Muscle layer of colon (tissue), 2 donors: ENCODE measurements at regions not wholly inside any gene's neighbourhood (a gene's known extent, or its start where the extent isn't known, plus 50 kb on each side); places are given as distances from the start of the nearest gene placed in this dataset.

Experiments
- H3K27ac ChIP-seq: one replicate; pipeline ENCODE4 v1.7.0; 2013; ENCODE audit warnings: low read depth, mild to moderate bottlenecking, low read length, moderate library complexity
- H3K27me3 ChIP-seq, 2 donors: one replicate each; pipeline ENCODE4 v1.7.0; 2013; ENCODE audit warnings: low read length in 2 of 2, mild to moderate bottlenecking in 2 of 2; ENCODE audit not compliant: insufficient read depth in 2 of 2, control insufficient read depth in 1 of 2
- H3K36me3 ChIP-seq: one replicate; pipeline ENCODE4 v1.7.0; 2013; ENCODE audit warnings: mild to moderate bottlenecking, low read length; ENCODE audit not compliant: insufficient read depth
- H3K4me1 ChIP-seq: one replicate; pipeline ENCODE4 v1.7.0; 2013; ENCODE audit warnings: mild to moderate bottlenecking, low read length; ENCODE audit not compliant: insufficient read depth
- H3K4me3 ChIP-seq, 2 donors: one replicate each; pipeline ENCODE4 v1.7.0; 2013; ENCODE audit warnings: low read length in 2 of 2, low read depth in 1 of 2, mild to moderate bottlenecking in 1 of 2, moderate library complexity in 1 of 2
- H3K9ac ChIP-seq: one replicate; pipeline ENCODE4 v1.7.0; 2013; ENCODE audit warnings: low read length
- H3K9me3 ChIP-seq: one replicate; pipeline ENCODE4 v1.7.0; 2013; ENCODE audit warnings: mild to moderate bottlenecking, low read length
- donor health status: abdominal sarcoma.
- donor health status: Adenocarcinoma of cecum.

DNA sequence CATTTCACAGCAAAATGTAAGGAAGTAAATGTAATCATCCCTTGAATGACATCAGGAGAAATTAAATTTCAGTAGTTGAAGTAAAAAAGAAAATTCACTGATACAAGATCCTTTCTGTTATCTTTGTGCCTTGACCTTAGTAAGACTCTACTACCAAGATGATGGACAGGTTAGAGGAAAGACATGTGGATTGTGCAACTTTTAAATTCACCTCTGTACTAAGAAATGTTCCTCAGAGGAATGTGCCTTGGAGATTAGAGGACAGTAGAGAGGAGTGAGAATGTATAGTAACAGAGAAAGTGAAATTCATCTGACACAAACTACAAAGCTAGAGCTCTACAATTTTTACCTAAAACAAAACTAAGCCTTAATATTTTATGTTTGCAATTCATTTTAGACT, 375.3 kb downstream of the PLOD2 start:
- Histone ChIP-seq H3K36me3 (no peaks in the 10 kb centered on the region), H3K4me3 (no peak overlapping the region), H3K9ac (no peak overlapping the region), H3K27me3 (no peaks in the 10 kb centered on the region), H3K9me3 (no peaks in the 10 kb centered on the region), H3K4me1 (no peaks in the 10 kb centered on the region), H3K27ac (no peak overlapping the region)

DNA sequence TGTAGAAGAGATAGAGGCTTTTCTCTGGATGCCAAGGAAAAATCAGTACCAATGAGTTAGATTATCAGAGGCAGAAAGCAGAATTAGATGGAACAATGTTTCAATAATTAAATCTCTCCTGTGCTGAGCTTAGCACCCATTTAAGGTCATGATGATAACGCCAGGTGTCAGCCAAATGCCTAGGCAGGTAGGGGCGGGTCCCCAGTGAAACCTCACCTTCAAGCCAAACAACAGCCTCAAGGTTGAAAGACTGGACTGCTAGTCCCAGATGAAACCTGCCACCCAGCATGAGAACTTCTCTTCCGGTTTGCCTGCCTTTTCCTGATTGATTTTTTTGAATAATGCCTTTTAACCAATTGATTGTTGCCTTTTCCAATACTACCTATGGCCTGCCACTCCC, 363.0 kb downstream of the PLOD2 start:
- no peak overlapping the region for H3K4me3 ChIP-seq
- no peaks in the 10 kb centered on the region for H3K36me3 ChIP-seq
- peaks cover 4% of the 10 kb centered on the region for H3K4me1 ChIP-seq
- no peak overlapping the region for H3K27ac ChIP-seq
- no peaks in the 10 kb centered on the region for H3K9me3 ChIP-seq
- H3K9ac ChIP-seq = no peak overlapping the region
- H3K27me3 ChIP-seq = no peaks in the 10 kb centered on the region

DNA sequence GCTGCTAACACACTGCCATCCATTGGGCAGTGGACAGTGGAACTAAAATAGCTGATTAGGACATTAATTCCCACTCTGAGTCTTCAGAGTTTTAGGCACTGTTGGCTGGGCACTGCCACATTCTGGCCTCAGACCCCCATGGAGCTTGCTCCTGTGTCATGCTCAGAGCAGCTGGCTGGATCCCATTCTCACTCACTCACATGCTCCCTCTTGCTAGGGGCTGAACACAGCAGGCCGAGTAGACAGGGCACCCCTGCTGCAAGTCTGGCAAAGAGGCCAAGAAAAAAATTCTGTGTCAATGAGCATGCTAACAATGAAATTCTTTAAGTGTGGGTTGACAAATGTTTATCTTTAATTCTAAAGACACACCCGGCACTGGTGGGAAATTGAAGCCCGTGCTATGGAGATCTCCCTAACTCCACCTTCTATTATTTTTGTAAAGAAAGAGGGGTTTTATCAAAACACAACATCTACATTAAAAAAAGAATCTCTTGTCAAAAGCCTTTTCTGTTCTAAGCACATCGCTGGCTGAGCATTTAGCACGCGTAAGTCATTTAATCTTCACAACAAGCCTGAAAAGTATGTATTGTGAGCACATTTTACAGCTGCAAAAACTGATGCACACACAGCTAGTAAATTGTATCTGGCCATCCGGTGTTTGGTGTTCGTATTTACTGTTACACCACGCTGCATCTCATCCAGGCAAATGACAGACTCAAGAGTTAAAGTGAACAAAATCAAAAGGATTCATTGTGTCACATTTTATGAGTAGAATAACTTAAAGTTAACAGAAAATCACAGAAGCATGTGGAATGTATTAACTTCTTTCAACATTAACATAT, 362.1 kb downstream of the PLOD2 start:
- no peaks in the 10 kb centered on the region for H3K9me3 ChIP-seq
- H3K4me3 ChIP-seq = no peak overlapping the region
- no peaks in the 10 kb centered on the region for H3K27me3 ChIP-seq
- H3K9ac ChIP-seq = no peak overlapping the region
- no peak overlapping the region for H3K27ac ChIP-seq
- H3K36me3 ChIP-seq = no peaks in the 10 kb centered on the region
- H3K4me1 ChIP-seq = peaks cover 4% of the 10 kb centered on the region

DNA sequence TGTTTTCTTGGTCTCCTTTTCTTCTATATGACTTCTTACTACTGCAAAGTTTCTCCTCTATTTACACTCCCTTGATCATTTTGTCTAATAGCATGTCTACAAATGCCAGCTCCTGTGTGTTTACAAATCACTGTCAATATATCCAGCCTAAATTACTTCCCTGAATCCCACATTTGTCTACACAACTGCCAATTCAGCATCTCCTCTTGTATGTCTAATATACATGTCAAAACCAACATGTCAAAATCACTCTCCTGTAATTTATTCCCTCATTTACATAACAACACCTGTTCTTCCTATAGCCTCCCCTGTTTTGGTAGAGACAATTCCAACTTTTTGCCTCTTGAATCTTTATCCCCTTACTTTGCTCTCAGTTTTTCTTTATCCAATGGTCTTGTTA, 359.3 kb downstream of the PLOD2 start:
- Histone ChIP-seq H3K36me3 (no peaks in the 10 kb centered on the region), H3K9ac (no peak overlapping the region), H3K4me3 (no peak overlapping the region), H3K4me1 (peaks cover 4% of the 10 kb centered on the region), H3K27ac (no peak overlapping the region), H3K27me3 (no peaks in the 10 kb centered on the region), H3K9me3 (no peaks in the 10 kb centered on the region)

DNA sequence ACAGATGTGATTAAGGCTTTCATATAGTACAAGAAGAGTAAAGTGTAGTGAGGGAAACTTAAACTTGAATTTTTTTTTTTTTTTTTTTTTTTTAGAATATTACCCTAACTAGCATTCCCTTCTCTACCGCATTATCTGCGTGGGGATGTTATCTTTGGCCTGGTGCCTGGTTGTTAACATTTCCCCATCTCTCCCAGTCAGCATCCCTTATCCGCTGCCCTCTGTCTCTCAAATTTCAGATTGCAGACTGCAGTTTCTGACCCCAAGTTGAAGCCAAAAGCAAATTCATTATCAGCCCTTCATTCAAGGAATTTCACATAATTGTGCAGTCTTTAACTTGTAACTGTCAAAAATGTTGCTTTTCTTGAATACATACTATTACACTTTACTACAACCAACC, 353.0 kb downstream of the PLOD2 start:
- Histone ChIP-seq H3K27ac (no peak overlapping the region), H3K27me3 (no peaks in the 10 kb centered on the region), H3K9ac (no peak overlapping the region), H3K4me3 (no peak overlapping the region), H3K4me1 (peaks cover under 1% of the 10 kb centered on the region), H3K9me3 (no peaks in the 10 kb centered on the region), H3K36me3 (no peaks in the 10 kb centered on the region)

DNA sequence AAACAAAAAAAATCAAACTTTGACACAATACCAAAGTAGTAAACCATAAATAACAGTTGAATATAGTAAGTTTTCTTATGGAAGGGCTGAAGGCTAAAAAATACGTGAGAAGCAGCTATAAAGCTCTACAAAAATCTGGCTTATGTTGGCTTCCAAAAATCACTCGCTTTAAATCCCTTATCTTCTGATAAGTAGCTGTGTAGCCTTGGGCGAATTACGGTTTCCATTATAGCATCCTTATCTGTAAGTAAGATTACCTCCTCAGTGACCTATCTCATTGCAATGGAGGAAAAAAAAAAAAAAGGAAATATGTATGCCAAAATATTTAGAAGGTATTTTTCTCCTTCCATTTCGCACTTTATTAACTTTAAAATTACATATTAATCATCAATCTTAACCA, 348.6 kb downstream of the PLOD2 start:
- H3K27ac ChIP-seq = no peak overlapping the region
- no peak overlapping the region for H3K4me3 ChIP-seq
- no peaks in the 10 kb centered on the region for H3K4me1 ChIP-seq
- no peaks in the 10 kb centered on the region for H3K27me3 ChIP-seq
- H3K36me3 ChIP-seq = no peaks in the 10 kb centered on the region
- H3K9me3 ChIP-seq = no peaks in the 10 kb centered on the region
- no peak overlapping the region for H3K9ac ChIP-seq

DNA sequence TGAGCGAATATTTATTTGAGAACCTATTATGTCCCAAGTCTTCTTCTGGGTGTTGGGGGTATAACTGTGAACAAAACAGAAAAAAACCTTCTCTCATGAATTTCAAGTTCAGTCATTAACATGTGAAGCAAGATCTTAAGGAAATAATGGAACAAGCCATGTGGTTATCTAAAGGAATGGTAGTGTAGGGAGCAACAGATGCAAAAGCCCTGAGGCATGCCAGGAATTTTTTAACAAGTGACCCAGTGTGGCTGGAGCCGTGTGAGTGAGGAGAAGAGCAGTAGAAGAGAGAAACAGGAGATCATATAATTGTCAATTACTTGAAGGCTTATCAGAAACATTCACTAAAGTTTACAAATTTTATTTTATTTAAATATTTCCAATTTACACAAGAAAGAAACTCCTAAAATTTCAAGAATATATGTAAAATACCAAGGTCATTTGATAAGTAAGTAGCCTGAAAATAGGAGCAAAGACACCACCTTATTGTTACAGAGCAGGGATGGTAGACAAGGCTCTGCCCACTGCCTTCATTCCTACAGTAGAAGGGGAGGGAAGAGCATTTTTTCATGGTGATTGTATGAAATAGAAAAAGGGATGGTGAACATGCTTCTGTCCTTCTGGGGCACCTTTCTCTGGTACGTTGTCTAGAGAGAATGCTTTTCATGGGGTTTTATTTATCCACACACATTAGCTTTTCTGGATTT, 345.1 kb downstream of the PLOD2 start:
- H3K9ac ChIP-seq = no peak overlapping the region
- no peaks in the 10 kb centered on the region for H3K4me1 ChIP-seq
- no peaks in the 10 kb centered on the region for H3K36me3 ChIP-seq
- H3K9me3 ChIP-seq = no peaks in the 10 kb centered on the region
- H3K27ac ChIP-seq = no peak overlapping the region
- no peaks in the 10 kb centered on the region for H3K27me3 ChIP-seq
- no peak overlapping the region for H3K4me3 ChIP-seq

DNA sequence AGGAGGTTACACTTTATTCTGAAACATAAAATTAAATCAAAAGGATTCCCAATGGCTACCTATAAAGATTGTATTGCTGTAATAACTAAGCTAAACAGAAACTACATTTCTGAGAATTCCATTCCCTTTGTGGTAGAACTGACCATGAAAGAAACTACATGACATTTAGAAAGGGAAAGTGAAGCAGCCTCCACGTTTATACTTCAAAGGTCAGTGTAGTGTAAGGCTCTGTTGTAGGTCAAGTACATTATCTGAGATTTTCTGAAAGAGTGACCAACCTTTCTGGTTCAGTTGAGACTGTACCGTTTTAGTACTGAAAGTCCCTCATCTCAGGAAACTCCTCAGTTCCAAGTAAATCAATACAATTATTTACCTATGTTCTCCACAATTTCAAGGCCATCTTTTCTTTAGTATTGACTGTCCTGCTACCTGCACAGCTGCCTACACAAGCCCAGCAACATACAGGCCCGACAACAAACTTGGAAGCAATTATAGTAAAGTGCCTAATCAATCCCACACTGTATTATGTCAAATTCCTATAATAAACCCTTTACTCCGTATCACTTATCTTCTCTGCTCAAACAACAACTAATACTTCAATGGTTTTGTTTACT, 343.0 kb downstream of the PLOD2 start:
- H3K9ac ChIP-seq = no peak overlapping the region
- H3K9me3 ChIP-seq = no peaks in the 10 kb centered on the region

DNA sequence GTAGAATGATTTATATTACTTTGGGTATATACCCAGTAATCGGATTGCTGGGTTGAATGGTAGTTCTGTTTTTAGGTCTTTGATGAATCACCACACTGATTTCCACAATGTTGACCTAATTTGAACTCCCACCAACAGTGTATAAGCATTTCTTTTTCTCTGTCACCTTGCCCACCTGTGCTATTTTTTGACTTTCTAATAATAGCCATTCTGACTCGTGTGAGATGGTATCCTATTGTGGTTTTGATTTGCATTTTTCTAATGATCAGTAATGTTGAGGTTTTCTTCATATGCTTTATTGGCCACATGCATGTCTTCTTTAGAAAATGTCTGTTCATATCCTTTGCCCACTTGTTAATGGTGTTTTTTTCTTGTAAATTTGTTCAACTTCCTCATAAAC, 340.8 kb downstream of the PLOD2 start:
- no peaks in the 10 kb centered on the region for H3K4me1 ChIP-seq
- H3K4me3 ChIP-seq = no peak overlapping the region
- no peaks in the 10 kb centered on the region for H3K9me3 ChIP-seq
- H3K27ac ChIP-seq = no peak overlapping the region
- no peaks in the 10 kb centered on the region for H3K36me3 ChIP-seq
- H3K9ac ChIP-seq = no peak overlapping the region
- no peaks in the 10 kb centered on the region for H3K27me3 ChIP-seq

More for the DNA sequence above, 343.0 kb downstream of the PLOD2 start:
- Histone ChIP-seq H3K36me3 (no peaks in the 10 kb centered on the region), H3K27ac (no peak overlapping the region), H3K27me3 (no peaks in the 10 kb centered on the region), H3K4me1 (no peaks in the 10 kb centered on the region), H3K4me3 (no peak overlapping the region)

DNA sequence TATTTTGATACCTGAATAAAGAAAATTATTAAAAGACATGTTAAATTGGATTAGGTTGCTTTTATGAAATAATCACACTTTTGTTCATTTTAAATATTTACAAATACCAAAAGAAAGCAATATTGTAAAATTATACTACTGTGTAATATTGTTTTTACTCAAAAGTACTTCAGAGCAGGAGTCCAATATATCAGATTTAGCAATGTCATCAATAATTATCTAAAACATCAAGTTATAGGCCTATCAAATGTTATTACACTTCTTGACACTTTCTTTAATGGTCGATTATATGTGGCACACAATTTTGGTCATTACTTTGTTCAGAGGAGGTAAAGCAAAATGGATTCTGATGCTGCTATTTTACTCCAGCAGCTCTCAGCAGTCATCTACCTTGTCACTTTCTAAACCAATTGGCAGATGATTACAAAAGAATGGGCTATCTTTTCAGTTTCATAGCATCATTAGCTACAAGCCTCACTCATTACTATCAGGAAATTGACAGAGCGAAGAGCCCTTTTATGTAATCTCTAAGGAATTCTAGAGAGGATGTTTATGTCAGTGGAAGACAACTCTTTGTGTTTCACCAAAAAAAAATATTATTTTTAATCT, 318.6 kb downstream of the PLOD2 start:
- no peak overlapping the region for H3K9ac ChIP-seq

DNA sequence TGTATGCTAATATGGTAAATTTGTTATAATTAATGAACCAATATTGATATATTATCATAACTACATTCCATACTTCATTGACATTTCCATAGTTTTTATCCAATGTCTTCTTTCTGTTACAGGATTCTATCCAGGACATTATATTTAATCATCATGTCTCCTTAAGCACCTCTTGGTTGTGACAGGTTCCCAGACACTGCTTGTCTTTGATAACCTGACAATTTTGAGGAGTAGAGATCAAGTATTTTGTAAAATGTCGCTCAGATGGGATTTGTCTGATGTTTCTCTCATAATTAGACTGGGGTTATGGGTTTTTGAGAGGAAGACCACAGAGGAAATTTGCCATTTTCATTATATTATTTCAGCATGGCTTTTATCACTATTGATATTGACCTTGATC, 317.4 kb downstream of the PLOD2 start:
- H3K36me3 ChIP-seq = no peaks in the 10 kb centered on the region
- H3K4me3 ChIP-seq = no peak overlapping the region
- H3K9me3 ChIP-seq = no peaks in the 10 kb centered on the region
- H3K27me3 ChIP-seq = no peaks in the 10 kb centered on the region
- no peak overlapping the region for H3K27ac ChIP-seq
- H3K9ac ChIP-seq = no peak overlapping the region
- H3K4me1 ChIP-seq = no peaks in the 10 kb centered on the region

More for the DNA sequence above, 318.6 kb downstream of the PLOD2 start:
- no peak overlapping the region for H3K4me3 ChIP-seq
- H3K27me3 ChIP-seq = no peaks in the 10 kb centered on the region
- no peaks in the 10 kb centered on the region for H3K9me3 ChIP-seq
- no peaks in the 10 kb centered on the region for H3K36me3 ChIP-seq
- H3K4me1 ChIP-seq = no peaks in the 10 kb centered on the region
- H3K27ac ChIP-seq = no peak overlapping the region
